Effector CD8-positive, alpha-beta T cell (primary cell): ENCODE measurements at regions not wholly inside any gene's neighbourhood (a gene's known extent, or its start where the extent isn't known, plus 50 kb on each side); places are given as distances from the start of the nearest gene placed in this dataset.
"Not testable (repeated sequence)": the region's sequence is repeated elsewhere in the genome, so short reads cannot be mapped to it uniquely, and the experiment has no call there.

ENCODE experiments used
- DNase-seq: peaks from one replicate; lab custom pipeline; 2025; lab: John Stamatoyannopoulos, UW

GRCh38 chr2:239727776-239728600 lies 297.2 kb downstream of the NDUFA10 start:
- DNase-seq, result no peak

DNA sequence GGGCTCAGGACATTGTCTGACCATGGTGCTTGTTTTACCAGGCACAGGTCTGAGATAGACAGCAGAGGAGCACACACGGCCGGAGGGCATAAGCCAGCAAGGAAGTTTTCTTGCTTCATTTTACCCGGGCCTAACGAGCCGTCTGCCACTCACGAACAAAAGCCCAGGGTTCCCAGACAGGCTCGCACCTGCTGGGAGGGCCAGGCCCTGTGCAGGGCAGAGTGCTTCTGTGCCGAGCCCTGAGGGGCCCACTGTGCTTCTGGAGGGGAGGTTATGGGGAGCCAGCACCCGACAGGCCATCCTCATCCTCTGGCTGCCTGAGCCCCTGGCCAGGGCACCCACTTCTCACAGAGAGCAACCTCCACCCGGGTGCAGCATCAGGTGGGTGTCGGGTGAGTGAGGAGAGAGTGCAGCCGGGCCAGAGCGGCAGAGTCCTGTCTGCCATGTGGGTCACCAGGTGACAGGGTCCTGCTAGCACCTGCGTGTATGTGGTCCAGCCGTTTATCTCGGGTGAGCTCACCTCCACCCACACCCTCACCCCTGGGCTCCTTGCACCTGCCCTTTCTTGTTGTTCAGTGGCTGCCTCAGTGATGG lies 297.9 kb downstream of the NDUFA10 start:
- no peak for DNase-seq

GRCh38 chr2:239726631-239727181 lies 298.4 kb downstream of the NDUFA10 start:
- DNase-seq, result no peak

DNA sequence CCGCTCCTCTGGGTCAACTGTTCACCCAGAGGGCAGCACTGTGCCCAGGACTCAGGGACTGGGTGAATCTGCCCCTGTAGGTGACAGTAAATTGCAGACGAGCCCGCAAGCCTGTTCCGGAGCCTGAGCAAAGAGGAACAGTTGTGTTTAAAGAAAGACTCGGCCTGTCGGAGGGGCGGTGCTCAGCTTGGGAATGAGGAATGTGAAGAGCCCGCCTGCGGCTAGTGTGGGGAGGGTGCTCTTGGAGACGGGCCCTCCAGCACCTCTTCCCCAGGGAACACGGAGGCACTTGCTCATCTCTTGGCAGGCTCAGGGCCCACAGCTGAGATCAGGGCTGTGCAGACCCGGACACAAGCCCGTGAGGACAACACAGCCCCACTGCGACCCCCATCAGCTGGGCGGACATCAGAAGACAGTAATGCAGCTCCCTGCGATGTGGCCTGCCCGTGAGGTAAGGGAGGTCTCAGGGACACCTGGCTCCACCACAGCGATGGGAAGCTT lies 299.0 kb downstream of the NDUFA10 start:
- DNase-seq, result no peak

GRCh38 chr2:239725551-239725890 lies 299.6 kb downstream of the NDUFA10 start:
- no peak for DNase-seq

DNA sequence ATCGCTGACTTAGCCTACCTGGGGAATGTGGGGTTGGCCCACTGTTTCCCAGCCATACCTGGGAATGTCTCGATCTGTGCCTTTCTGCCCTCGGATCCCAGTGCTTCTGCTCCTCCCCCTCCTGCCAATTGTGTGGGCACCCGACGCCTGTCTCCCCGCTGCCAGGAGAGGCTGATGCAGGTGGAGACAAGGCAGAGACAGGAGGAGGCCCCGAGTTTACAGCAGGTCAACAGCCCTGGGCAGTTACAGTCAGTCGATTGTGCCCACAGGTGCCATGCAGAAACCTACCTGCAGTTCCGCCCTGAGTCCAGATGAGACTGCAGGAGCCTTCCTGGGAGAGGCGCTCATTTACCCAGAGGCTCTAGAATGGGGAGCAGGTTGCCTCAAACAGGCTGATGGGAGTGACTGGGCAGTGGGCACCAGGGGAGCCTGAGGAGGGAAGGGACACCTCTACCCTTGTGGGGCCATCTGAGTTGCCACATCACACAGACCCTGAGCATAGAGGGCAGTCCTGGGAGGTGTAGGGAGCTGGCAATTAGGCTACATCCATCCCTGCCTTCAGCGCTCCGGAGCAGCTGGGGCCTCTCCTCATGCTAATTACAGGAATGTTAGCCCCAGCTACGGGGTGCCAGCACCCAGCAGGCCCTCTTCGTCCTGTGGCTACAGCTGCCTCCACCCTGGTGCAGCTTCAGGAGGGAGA lies 300.1 kb downstream of the NDUFA10 start:
- no peak for DNase-seq

DNA sequence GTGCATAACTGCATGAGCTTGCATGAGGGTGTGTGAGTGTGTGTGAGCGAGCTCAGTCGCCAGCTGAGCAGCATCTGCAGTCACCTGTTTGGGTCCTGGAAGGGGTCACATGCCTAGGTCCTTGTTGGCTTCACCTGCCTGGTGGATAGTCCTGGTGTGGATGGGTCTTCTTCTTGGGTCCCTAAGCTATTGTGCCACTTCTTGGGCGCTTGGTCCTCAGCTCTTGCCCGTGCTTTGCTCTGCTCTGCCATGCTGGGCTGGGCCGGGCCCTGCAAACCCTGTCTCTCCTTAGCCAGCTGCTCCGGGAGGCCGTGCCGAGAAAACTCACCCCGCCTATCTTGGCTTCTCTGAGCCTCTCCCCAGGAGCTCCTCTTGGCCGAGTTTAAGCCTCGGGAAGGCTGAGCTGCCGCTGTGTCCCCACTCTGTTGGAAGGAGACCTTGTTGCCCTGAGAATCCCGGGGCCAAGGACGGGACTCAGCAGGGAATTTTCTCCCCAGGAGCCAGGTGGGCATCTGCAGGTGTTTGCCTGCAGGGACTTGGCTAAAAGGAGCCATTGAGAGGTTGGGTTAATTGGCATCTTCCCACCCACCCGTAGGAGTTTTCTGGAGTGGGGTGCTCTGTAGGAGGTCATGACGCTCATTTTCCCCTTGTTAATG lies 300.8 kb downstream of the NDUFA10 start:
- DNase-seq, result no peak

GRCh38 chr2:239723486-239724193 lies 301.5 kb downstream of the NDUFA10 start:
- DNase-seq, result no peak

DNA sequence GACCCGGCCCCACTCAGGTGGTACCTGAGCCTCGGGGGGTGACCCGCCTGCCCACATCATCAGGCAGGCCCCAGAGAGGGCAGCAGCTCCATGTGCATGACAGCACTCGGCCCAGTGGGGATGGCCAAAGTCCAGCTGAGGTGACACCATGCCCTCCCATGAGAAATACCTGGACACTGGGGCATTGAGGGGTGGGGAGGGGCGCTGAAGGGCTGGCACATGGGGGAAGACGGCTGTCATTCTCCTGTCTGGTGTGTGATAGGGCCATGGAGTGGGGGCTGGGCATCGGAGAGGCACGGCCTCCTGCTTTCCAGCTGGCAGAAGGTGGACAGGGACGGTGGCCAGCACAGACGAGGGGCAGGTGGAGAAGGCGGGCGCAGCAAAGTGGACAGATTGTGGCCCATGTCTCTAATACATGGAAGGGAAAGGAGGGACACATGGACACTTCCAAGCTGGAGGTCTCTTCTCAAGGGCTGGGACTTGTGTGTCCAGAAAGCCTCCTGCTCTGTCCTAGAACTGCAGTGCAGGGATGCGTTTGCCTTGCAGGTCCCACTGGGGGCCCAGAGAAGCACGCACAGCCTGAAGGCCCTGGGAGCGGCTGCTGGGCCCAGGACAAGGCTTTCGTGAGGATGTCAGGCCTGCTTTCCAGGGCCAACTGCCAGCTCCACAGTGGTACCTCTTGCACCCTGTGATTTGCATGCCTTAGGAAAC lies 302.2 kb downstream of the NDUFA10 start:
- DNase-seq, result no peak

DNA sequence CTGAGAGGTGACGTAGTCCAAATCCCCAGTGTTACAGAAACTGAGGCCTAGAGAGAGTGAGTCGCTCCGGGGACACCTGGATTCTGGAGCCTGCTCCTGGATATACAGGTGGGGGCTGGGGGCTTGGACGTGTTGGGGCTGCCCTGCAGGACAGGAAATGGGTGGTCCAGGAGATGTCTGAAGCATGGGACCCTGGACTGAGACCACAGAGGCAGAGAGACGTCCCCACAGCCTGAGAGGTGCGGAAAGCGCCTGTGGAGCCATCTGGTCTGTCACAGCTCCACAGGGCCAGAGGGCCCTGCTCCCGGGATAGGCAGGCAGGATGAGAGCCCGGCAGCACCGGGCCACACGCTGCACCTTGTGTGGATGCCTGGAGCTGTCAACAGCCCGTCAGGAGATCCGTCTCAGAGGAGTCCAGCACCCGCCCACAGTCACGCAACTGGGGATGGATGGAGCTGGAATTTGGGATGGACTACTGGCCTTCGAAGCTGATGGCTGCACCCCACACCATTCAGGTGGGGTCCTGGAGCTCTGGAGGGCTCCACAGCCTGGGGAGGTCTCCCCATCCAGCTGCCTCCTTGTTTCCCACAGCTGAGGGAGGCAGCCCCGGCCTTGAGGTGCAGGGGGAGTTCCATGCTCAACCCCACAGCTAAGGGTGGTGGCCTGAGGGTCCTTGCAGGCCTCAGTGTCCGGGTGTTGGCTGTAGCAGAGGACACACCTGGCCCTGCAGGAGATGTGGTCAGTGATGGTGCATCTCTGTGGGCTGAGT lies 303.0 kb downstream of the NDUFA10 start:
- no peak for DNase-seq

GRCh38 chr2:239721531-239721930 lies 303.6 kb downstream of the NDUFA10 start:
- DNase-seq, result no peak

- no peak for DNase-seq
These were observed 304.5 kb downstream of the NDUFA10 start for GRCh38 chr2:239720361-239721360.

GRCh38 chr2:239719791-239720360 lies 305.3 kb downstream of the NDUFA10 start:
- DNase-seq, result no peak

GRCh38 chr2:239718991-239719390 lies 306.2 kb downstream of the NDUFA10 start:
- not testable (repeated sequence) for DNase-seq

DNA sequence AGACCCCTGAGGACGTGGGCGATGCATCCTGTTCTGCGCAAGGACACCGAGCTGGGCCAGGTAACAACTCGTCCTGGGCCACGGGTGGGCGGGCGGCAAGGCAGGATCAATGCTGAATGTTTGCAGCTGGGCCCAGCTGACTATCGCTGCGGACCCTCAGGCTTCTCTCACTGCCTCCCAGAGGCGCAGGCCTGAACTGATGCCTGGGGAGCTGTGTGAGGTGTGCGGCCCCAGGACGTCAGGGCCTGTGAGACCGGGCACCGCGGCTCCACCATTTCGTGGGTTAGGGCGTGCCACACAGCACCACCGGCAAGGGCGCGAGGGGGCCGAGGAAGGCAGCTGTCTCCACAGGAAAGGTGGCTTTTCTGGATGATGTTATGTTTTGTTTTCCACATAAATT lies 307.4 kb downstream of the NDUFA10 start:
- no peak for DNase-seq

DNA sequence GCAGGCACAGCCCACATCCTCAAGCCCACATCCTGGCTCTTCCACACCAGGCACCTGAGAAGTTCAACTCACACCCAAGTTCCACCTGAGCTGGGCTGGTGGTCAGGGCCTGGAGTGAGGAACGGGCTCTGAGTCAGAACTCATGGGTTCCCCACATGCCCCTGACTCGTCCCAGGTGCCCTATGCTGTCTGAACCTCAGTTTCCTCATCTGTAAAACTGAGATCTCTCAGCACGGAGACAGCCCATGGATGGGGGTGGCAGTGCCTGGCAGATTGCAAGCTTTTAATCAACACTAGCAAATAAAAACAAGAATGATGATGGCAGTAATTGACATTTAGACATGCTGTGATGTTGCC lies 307.8 kb downstream of the NDUFA10 start:
- DNase-seq, result no peak

- no peak for DNase-seq
These were observed 308.4 kb downstream of the NDUFA10 start for GRCh38 chr2:239716536-239717318.

- no peak for DNase-seq
These were observed 309.1 kb downstream of the NDUFA10 start for GRCh38 chr2:239716009-239716408.
